ENCODE measurements at regions not wholly inside any gene's neighbourhood (a gene's known extent, or its start where the extent isn't known, plus 50 kb on each side); places are given as distances from the start of the nearest gene placed in this dataset.

DNA sequence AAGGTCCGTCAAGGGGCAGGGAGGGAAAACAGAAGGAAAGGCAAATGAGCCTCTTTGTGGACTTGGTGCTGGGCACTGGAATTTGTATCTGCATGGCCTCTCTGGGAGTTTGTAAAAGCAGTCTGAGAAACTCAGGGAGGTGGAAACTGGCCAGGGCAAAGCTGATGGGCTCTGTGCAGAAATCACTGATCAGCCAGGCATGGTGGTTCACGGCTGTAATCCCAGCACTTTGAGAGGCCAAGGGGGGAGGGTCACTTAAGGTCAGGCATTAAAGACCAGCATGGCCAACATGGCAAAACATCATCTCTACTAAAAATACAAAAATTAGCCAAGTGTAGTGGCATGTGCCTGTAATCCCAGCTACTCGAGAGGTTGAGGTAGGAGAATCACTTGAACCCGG, 369.9 kb upstream of the ZNF507 start:
- no peak overlapping the region for H3K4me3 Mint-ChIP-seq (ENCODE audit: unreplicated experiment)
- H3K4me1 Mint-ChIP-seq (ENCODE audit: unreplicated experiment), result no peaks in the 10 kb centered on the region
- DNase-seq (ENCODE audit: low spot score), result no peak
- no peaks in the 10 kb centered on the region for H3K36me3 Mint-ChIP-seq (ENCODE audit: low read depth, unreplicated experiment)
- H3K27ac Mint-ChIP-seq (ENCODE audit: unreplicated experiment), result no peak overlapping the region
- no peaks in the 10 kb centered on the region for H3K9me3 Mint-ChIP-seq (ENCODE audit: unreplicated experiment)
- H3K27me3 Mint-ChIP-seq (ENCODE audit: unreplicated experiment), result peaks cover 7% of the 10 kb centered on the region
- TF ChIP-seq, protein P1, sequence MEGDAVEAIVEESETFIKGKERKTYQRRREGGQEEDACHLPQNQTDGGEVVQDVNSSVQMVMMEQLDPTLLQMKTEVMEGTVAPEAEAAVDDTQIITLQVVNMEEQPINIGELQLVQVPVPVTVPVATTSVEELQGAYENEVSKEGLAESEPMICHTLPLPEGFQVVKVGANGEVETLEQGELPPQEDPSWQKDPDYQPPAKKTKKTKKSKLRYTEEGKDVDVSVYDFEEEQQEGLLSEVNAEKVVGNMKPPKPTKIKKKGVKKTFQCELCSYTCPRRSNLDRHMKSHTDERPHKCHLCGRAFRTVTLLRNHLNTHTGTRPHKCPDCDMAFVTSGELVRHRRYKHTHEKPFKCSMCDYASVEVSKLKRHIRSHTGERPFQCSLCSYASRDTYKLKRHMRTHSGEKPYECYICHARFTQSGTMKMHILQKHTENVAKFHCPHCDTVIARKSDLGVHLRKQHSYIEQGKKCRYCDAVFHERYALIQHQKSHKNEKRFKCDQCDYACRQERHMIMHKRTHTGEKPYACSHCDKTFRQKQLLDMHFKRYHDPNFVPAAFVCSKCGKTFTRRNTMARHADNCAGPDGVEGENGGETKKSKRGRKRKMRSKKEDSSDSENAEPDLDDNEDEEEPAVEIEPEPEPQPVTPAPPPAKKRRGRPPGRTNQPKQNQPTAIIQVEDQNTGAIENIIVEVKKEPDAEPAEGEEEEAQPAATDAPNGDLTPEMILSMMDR (IDR thresholded peaks at IDR 0.05; ENCODE audit: unreplicated experiment), result no peak

- DNase-seq (ENCODE audit: low spot score), result no peak
- Mint-ChIP-seq H3K36me3 (ENCODE audit: low read depth, unreplicated experiment) (no peaks in the 10 kb centered on the region), H3K9me3 (ENCODE audit: unreplicated experiment) (no peaks in the 10 kb centered on the region), H3K27me3 (ENCODE audit: unreplicated experiment) (peaks cover 7% of the 10 kb centered on the region), H3K4me1 (ENCODE audit: unreplicated experiment) (no peaks in the 10 kb centered on the region), H3K27ac (ENCODE audit: unreplicated experiment) (no peak overlapping the region), H3K4me3 (ENCODE audit: unreplicated experiment) (no peak overlapping the region)
- TF ChIP-seq, protein P1 (IDR thresholded peaks at IDR 0.05; ENCODE audit: unreplicated experiment), result no peak
Measured at GRCh38 chr19:31976775-31977536, 368.5 kb upstream of the ZNF507 start.

- no peaks in the 10 kb centered on the region for H3K4me1 Mint-ChIP-seq (ENCODE audit: unreplicated experiment)
- no peak overlapping the region for H3K4me3 Mint-ChIP-seq (ENCODE audit: unreplicated experiment)
- H3K9me3 Mint-ChIP-seq (ENCODE audit: unreplicated experiment), result no peaks in the 10 kb centered on the region
Measured at GRCh38 chr19:31979362-31979761, 366.0 kb upstream of the ZNF507 start.

DNA sequence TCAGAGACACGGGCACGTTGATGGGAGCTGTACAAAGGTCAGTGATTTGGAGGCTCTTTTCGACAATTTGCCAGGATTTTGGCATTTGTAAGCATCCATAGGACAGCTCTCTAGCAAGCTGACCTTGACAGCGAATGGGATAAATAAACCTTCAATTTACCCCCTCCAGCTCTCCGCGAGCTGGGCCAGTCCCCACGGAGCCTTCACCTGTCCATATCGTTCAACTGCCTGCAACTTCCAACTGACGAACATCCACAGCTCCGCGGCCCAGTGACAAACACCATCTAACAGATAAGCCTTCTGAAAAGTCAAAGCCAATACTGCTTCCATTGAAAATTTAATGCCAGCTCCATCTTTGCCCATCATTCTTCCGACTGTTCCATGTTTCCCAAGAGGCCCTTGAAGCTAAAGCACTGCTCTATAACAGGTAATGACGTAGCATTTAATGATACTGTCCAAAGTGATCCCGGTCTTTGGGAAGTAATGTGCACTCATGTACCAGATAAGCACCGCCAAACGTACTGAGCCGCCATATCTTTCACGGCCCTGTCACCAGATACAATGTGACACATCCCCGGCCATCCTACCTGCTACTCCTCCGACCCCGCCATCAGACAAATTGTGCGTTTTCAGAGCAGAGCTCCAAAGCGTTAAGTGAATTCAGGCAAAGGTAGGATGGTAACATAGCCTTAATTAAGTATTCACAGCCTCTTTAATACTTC, 365.3 kb upstream of the ZNF507 start:
- Mint-ChIP-seq H3K4me1 (ENCODE audit: unreplicated experiment) (no peaks in the 10 kb centered on the region), H3K27ac (ENCODE audit: unreplicated experiment) (no peak overlapping the region), H3K9me3 (ENCODE audit: unreplicated experiment) (no peaks in the 10 kb centered on the region), H3K4me3 (ENCODE audit: unreplicated experiment) (no peak overlapping the region), H3K36me3 (ENCODE audit: low read depth, unreplicated experiment) (peaks cover 4% of the 10 kb centered on the region), H3K27me3 (ENCODE audit: unreplicated experiment) (peaks cover 10% of the 10 kb centered on the region)
- TF ChIP-seq, protein P1 (IDR thresholded peaks at IDR 0.05; ENCODE audit: unreplicated experiment), result no peak
- DNase-seq (ENCODE audit: low spot score), result no peak

More at GRCh38 chr19:31979362-31979761, 366.0 kb upstream of the ZNF507 start:
- Mint-ChIP-seq H3K27me3 (ENCODE audit: unreplicated experiment) (peaks cover 5% of the 10 kb centered on the region), H3K27ac (ENCODE audit: unreplicated experiment) (no peak overlapping the region), H3K36me3 (ENCODE audit: low read depth, unreplicated experiment) (peaks cover under 1% of the 10 kb centered on the region)
- TF ChIP-seq, protein P1 (IDR thresholded peaks at IDR 0.05; ENCODE audit: unreplicated experiment), result no peak
- DNase-seq (ENCODE audit: low spot score), result no peak

- H3K36me3 Mint-ChIP-seq (ENCODE audit: low read depth, unreplicated experiment), result peaks cover 4% of the 10 kb centered on the region
- H3K4me3 Mint-ChIP-seq (ENCODE audit: unreplicated experiment), result no peak overlapping the region
- peaks cover 11% of the 10 kb centered on the region for H3K27me3 Mint-ChIP-seq (ENCODE audit: unreplicated experiment)
Measured at GRCh38 chr19:31980796-31981195, 364.6 kb upstream of the ZNF507 start.

More at GRCh38 chr19:31980796-31981195, 364.6 kb upstream of the ZNF507 start:
- Mint-ChIP-seq H3K9me3 (ENCODE audit: unreplicated experiment) (no peaks in the 10 kb centered on the region), H3K4me1 (ENCODE audit: unreplicated experiment) (no peaks in the 10 kb centered on the region), H3K27ac (ENCODE audit: unreplicated experiment) (no peak overlapping the region)
- TF ChIP-seq, protein P1 (IDR thresholded peaks at IDR 0.05; ENCODE audit: unreplicated experiment), result no peak
- DNase-seq (ENCODE audit: low spot score), result no peak

Measured in endothelial cell (in vitro differentiated cells).